GM12878 (cell line): ENCODE measurements at regions not wholly inside any gene's neighbourhood (a gene's known extent, or its start where the extent isn't known, plus 50 kb on each side); places are given as distances from the start of the nearest gene placed in this dataset.

ENCODE experiments used
- CHD2 ChIP-seq: IDR thresholded peaks from 2 replicates; pipeline ENCODE4 v1.6.1; 2011; ENCODE audit warnings: low read depth, low read length, improper control_type of control experiment, borderline replicate concordance
- CHD4 ChIP-seq: fragments of 200-600 bp; sonication (generic); IDR thresholded peaks from 2 replicates; pipeline ENCODE4 v1.6.1; 2016; ENCODE audit warnings: mild to moderate bottlenecking
- ELK1 ChIP-seq: IDR thresholded peaks from 2 replicates; pipeline ENCODE4 v1.6.1; 2012; ENCODE audit warnings: low read depth, low read length, improper control_type of control experiment
- MYC ChIP-seq: IDR thresholded peaks from 2 replicates; pipeline ENCODE4 v1.6.1; 2011; ENCODE audit warnings: mild to moderate bottlenecking, low read length, moderate library complexity, inconsistent platforms; ENCODE audit not compliant: insufficient read depth, insufficient replicate concordance, insufficient read length, severe bottlenecking
- STAT1 ChIP-seq: fragments of 450-650 bp; conservative IDR thresholded peaks from 2 replicates; pipeline ENCODE4 v1.6.1; 2014; ENCODE audit warnings: antibody characterized with exemption, mild to moderate bottlenecking

GRCh38 chr1:38284953-38285352, 238.4 kb upstream of the POU3F1 start:
- no peak for TF ChIP-seq STAT1
- TF ChIP-seq CHD4 = no peak
- TF ChIP-seq MYC = no peak
- TF ChIP-seq ELK1 = no peak
- no peak for TF ChIP-seq CHD2
